Lung (tissue), 11 donors: ENCODE measurements at regions not wholly inside any gene's neighbourhood (a gene's known extent, or its start where the extent isn't known, plus 50 kb on each side); places are given as distances from the start of the nearest gene placed in this dataset.

Source experiments
- ATAC-seq: fragments of 200-7000 bp; cut with Tn5 transposase; one replicate; pipeline ENCODE4 v1.9.1; 2020; ENCODE audit warnings: moderate number of reproducible peaks; ENCODE audit not compliant: insufficient read depth, low FRiP score
- DNase-seq, 3 donors: peaks; one replicate each; pipeline ENCODE4 v3.0.0-alpha.2; 2013 to 2017
- H3K27ac ChIP-seq, 2 donors: one replicate each; pipeline ENCODE4 v1.5.1; 2013; ENCODE audit warnings: mild to moderate bottlenecking in 2 of 2, moderate library complexity in 2 of 2, control low read depth in 1 of 2, inconsistent platforms in 1 of 2, low read depth in 1 of 2, low read length in 1 of 2
- H3K27me3 ChIP-seq, 3 donors: one replicate each; pipeline ENCODE4 v1.5.1; 2013; ENCODE audit warnings: low read length in 2 of 3; ENCODE audit not compliant: control insufficient read depth in 3 of 3, insufficient read depth in 3 of 3
- H3K36me3 ChIP-seq, 4 donors: one replicate each; pipeline ENCODE4 v1.5.1; 2013; ENCODE audit warnings: low read length in 4 of 4, mild to moderate bottlenecking in 1 of 4, moderate library complexity in 1 of 4; ENCODE audit not compliant: control insufficient read depth in 4 of 4, insufficient read depth in 4 of 4
- H3K4me1 ChIP-seq, 5 donors: one replicate each; pipeline ENCODE4 v1.5.1; 2013; ENCODE audit warnings: low read length in 5 of 5, mild to moderate bottlenecking in 2 of 5, moderate library complexity in 1 of 5; ENCODE audit not compliant: control insufficient read depth in 5 of 5, insufficient read depth in 5 of 5
- H3K4me3 ChIP-seq: one replicate; pipeline ENCODE4 v1.5.1; 2013; ENCODE audit warnings: mild to moderate bottlenecking, control low read depth, moderate library complexity
- H3K9ac ChIP-seq, 2 donors: one replicate each; pipeline ENCODE4 v1.5.1; 2013; ENCODE audit warnings: low read length in 2 of 2, control low read depth in 1 of 2; ENCODE audit not compliant: insufficient read depth in 1 of 2
- H3K9me3 ChIP-seq, 4 donors: one replicate each; pipeline ENCODE4 v1.5.1; 2013; ENCODE audit warnings: low read length in 3 of 4, mild to moderate bottlenecking in 1 of 4, moderate library complexity in 1 of 4; ENCODE audit not compliant: control insufficient read depth in 4 of 4, insufficient read depth in 3 of 4
- CTCF ChIP-seq: IDR thresholded peaks from 2 replicates; pipeline ENCODE4 v1.5.1; 2012; ENCODE audit warnings: mild to moderate bottlenecking; ENCODE audit errors: control extremely low read depth, extremely low read depth
- WGBS, 2 donors: extraction: QIAGEN DNeasy Blood & Tissue Kit; methylation state at CpG; one replicate each; pipeline ENCODE4 v1.1.7; 2013; 5-methylcytosine and 5-hydroxymethylcytosine counted together
- donor health status: control.
- donor health status: control.
- donor health status: Bipolar disorder and iron deficiency.
- donor health status: healthy.
- donor health status: DM: yes; HTN: yes; CAD: no.

DNA sequence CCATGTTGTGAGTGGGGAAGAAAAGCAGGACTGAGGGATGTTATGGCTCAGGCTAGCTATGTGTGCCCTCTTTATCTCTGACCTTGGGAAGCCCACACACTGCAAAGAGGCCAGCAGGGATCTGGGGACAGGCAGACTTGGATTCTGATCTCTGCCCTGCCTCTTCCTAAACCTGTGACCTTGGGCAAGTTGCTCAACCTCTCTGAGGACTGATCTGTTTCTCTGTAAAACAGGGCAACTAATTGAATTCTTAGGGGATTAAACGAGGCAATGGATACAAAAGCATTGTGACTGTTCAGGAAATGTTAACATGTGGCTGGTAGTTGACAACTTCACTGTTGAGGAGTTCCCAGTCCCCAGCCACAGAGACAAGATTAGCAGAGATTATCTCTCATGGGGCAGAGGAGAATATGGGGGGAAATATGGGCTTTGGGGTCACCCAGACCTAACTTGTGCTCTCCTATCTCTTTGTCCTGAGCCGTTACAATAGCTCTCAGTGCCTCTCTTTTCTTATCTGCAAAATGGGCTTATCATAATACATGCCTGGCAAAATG is 184.7 kb upstream of the GLI2 start:
- Histone ChIP-seq H3K9me3 (no peaks in the 10 kb centered on the region), H3K4me1 (peaks cover 6 to 24% (median 15%) of the 10 kb centered on the region in 5 donors), H3K9ac (no peak overlapping the region), H3K36me3 (no peaks in the 10 kb centered on the region), H3K4me3 (no peak overlapping the region), H3K27me3 (no peaks in the 10 kb centered on the region), H3K27ac (peak overlapping the region in 1 of 2 donors; percentile 10)
- whole genome bisulfite sequencing, 2 donors, result 60 to 79% methylated on average over 2 of the region's 2 CpGs
- DNase-seq (no peak), ATAC-seq (no peak)
- no peak for TF ChIP-seq CTCF

DNA sequence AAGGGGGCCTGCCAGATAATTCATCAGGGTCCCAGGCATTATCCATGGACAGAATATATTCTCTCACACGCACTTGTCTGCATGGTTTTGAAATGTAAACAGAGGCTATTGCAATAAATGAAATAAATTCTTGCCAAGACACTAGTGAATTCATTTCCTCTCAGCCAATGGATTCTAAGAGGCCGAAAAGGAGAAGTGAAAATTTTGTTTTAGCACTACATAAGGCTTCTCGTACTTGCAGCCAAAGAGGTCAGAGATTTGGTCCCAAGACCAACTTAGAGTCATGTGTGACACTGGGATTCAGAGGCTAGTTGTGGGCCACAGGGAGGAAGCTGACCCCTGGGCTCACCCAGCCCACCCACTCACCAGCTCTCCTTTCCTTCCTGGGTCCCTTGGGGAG is 184.1 kb upstream of the GLI2 start:
- H3K27ac ChIP-seq, result peak overlapping the region in 1 of 2 donors; percentile 43
- H3K36me3 ChIP-seq, result no peaks in the 10 kb centered on the region
- DNase-seq (peak in 1 of 3 donors; percentile 58), ATAC-seq (no peak)
- no peak overlapping the region for H3K9ac ChIP-seq
- no peak overlapping the region for H3K4me3 ChIP-seq
- H3K27me3 ChIP-seq, result no peaks in the 10 kb centered on the region
- TF ChIP-seq CTCF, result no peak
- H3K4me1 ChIP-seq, result peaks cover under 1 to 20% (median 13%) of the 10 kb centered on the region in 5 donors
- H3K9me3 ChIP-seq, result no peaks in the 10 kb centered on the region
- 22 to 25% methylated on average over 3 of the region's 3 CpGs for WGBS, 2 donors

- no peak for ATAC-seq
- Histone ChIP-seq H3K4me3 (no peak overlapping the region), H3K9me3 (no peaks in the 10 kb centered on the region), H3K27me3 (no peaks in the 10 kb centered on the region), H3K36me3 (no peaks in the 10 kb centered on the region), H3K9ac (no peak overlapping the region), H3K27ac (peak overlapping the region in 1 of 2 donors; percentile 43), H3K4me1 (peaks cover 0 to 20% (median 10%) of the 10 kb centered on the region in 5 donors)
- TF ChIP-seq CTCF, result no peak
- WGBS, 2 donors, result 84 to 87% methylated on average over 11 of the region's 11 CpGs
- DNase-seq, result no peak
These were observed 183.6 kb upstream of the GLI2 start for GRCh38 chr2:120552079-120552478.
